Nephron (organoid): ENCODE measurements at regions not wholly inside any gene's neighbourhood (a gene's known extent, or its start where the extent isn't known, plus 50 kb on each side); places are given as distances from the start of the nearest gene placed in this dataset.
"Not testable (repeated sequence)": the region's sequence is repeated elsewhere in the genome, so short reads cannot be mapped to it uniquely, and the experiment has no call there.

Source experiments
- H3K27ac Mint-ChIP-seq, 3 experiments: 2 replicates each; pipeline ENCODE4 v1.8.0; 2020; ENCODE audit warnings: mixed read lengths in 3 of 3, mild to moderate bottlenecking in 2 of 3, moderate library complexity in 1 of 3
- H3K27me3 Mint-ChIP-seq: 2 replicates; pipeline ENCODE4 v1.8.0; 2021; ENCODE audit warnings: low read depth, mild to moderate bottlenecking, moderate library complexity, mixed read lengths
- H3K36me3 Mint-ChIP-seq: 2 replicates; pipeline ENCODE4 v1.8.0; 2020; ENCODE audit warnings: low read depth, mixed read lengths
- H3K4me1 Mint-ChIP-seq: 2 replicates; pipeline ENCODE4 v1.8.0; 2020; ENCODE audit warnings: mixed read lengths
- H3K4me3 Mint-ChIP-seq, 3 experiments: 2 replicates each; pipeline ENCODE4 v1.8.0; 2020; ENCODE audit warnings: mild to moderate bottlenecking in 3 of 3, mixed read lengths in 3 of 3, moderate library complexity in 2 of 3
- H3K9me3 Mint-ChIP-seq: 2 replicates; pipeline ENCODE4 v1.8.0; 2020; ENCODE audit warnings: mixed read lengths
- CTCF ChIP-seq, 3 experiments: fragments of 200-600 bp; sonication (generic); IDR thresholded peaks; one replicate each; pipeline ENCODE4 v1.5.0; 2021; ENCODE audit warnings: antibody characterized with exemption in 3 of 3; ENCODE audit not compliant: unreplicated experiment in 3 of 3

DNA sequence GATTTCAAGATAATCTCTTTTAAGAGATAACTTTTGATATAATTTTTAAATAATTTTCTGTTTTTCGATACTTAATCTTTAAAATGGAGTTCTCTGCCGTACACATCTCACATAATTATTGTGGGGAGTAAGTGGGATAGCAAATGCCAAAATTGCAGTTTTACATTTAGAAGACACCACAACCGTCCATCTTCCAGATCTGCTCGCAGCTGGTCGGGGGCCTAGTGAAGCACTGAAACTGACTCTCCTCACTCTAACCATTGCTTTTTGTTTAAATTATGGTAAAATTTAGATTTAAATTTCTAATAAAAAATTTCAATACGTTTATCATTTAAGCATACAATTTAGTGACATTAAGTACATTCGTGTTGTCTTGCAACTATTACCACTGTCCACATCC lies 94.2 kb downstream of the PRR15 start:
- H3K4me1 Mint-ChIP-seq: no peaks in the 10 kb centered on the region
- H3K9me3 Mint-ChIP-seq: no peaks in the 10 kb centered on the region
- H3K36me3 Mint-ChIP-seq: no peaks in the 10 kb centered on the region
- no peaks in the 10 kb centered on the region for H3K27me3 Mint-ChIP-seq
- H3K27ac Mint-ChIP-seq: no peak overlapping the region
- H3K4me3 Mint-ChIP-seq: no peak overlapping the region
- TF ChIP-seq CTCF (IDR thresholded peaks at IDR 0.05; ENCODE audit: unreplicated experiment in 3 of 3): no peak

GRCh38 chr7:29659213-29659612 lies 95.6 kb downstream of the PRR15 start:
- H3K4me1 Mint-ChIP-seq, H3K9me3 Mint-ChIP-seq, H3K27ac Mint-ChIP-seq, H3K27me3 Mint-ChIP-seq, H3K36me3 Mint-ChIP-seq, H3K4me3 Mint-ChIP-seq: not testable (repeated sequence)

- H3K4me1 Mint-ChIP-seq: not testable (repeated sequence)
Observed at GRCh38 chr7:29662899-29663298, 99.3 kb downstream of the PRR15 start.

GRCh38 chr7:29664999-29665398 lies 101.4 kb downstream of the PRR15 start:
- H3K36me3 Mint-ChIP-seq, H3K27me3 Mint-ChIP-seq, H3K9me3 Mint-ChIP-seq, H3K4me1 Mint-ChIP-seq, H3K4me3 Mint-ChIP-seq, H3K27ac Mint-ChIP-seq: not testable (repeated sequence)

More at GRCh38 chr7:29662899-29663298, 99.3 kb downstream of the PRR15 start:
- not testable (repeated sequence) for H3K36me3 Mint-ChIP-seq, H3K9me3 Mint-ChIP-seq, H3K27me3 Mint-ChIP-seq, H3K4me3 Mint-ChIP-seq, H3K27ac Mint-ChIP-seq

GRCh38 chr7:29667096-29667669 lies 103.5 kb downstream of the PRR15 start:
- not testable (repeated sequence) for H3K4me3 Mint-ChIP-seq, H3K27ac Mint-ChIP-seq, H3K36me3 Mint-ChIP-seq, H3K9me3 Mint-ChIP-seq, H3K27me3 Mint-ChIP-seq, H3K4me1 Mint-ChIP-seq

GRCh38 chr7:29671286-29671685 lies 107.7 kb downstream of the PRR15 start:
- not testable (repeated sequence) for H3K27me3 Mint-ChIP-seq, H3K9me3 Mint-ChIP-seq, H3K4me1 Mint-ChIP-seq, H3K4me3 Mint-ChIP-seq, H3K36me3 Mint-ChIP-seq
- peak overlapping the region in 2 of 3 experiments; percentile 14 to 33 for H3K27ac Mint-ChIP-seq

GRCh38 chr7:29673635-29674034 lies 110.0 kb downstream of the PRR15 start:
- not testable (repeated sequence) for H3K4me1 Mint-ChIP-seq, H3K4me3 Mint-ChIP-seq, H3K27ac Mint-ChIP-seq, H3K36me3 Mint-ChIP-seq, H3K9me3 Mint-ChIP-seq, H3K27me3 Mint-ChIP-seq

GRCh38 chr7:29674626-29675025 lies 111.0 kb downstream of the PRR15 start:
- H3K4me1 Mint-ChIP-seq, H3K27ac Mint-ChIP-seq, H3K36me3 Mint-ChIP-seq, H3K4me3 Mint-ChIP-seq, H3K9me3 Mint-ChIP-seq, H3K27me3 Mint-ChIP-seq: not testable (repeated sequence)

DNA sequence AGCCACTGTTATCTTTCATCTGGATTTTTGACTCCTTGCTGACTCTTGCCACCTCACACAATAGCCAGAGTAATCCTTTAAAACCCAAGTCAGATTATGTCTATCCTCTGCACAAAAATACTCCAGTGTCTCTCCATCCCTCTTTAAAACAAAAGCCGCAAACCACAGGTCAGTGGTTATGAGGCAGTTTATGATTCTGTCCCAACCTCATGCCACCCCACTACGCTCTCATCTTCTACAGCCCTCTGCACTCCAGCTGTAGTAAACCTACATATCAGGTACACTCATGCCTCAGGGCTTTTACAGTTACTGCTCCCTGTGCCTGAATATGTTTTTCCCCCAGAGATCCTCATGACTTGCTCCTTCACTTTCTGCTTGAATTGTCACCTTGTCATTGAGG lies 113.6 kb downstream of the PRR15 start:
- not testable (repeated sequence) for H3K4me3 Mint-ChIP-seq, H3K27me3 Mint-ChIP-seq, H3K36me3 Mint-ChIP-seq, H3K9me3 Mint-ChIP-seq, H3K27ac Mint-ChIP-seq
- H3K4me1 Mint-ChIP-seq: peaks cover 14% of the 10 kb centered on the region

- not testable (repeated sequence) for H3K4me3 Mint-ChIP-seq
Observed at GRCh38 chr7:29679963-29680362, 116.3 kb downstream of the PRR15 start.

GRCh38 chr7:29680601-29681000 lies 117.0 kb downstream of the PRR15 start:
- H3K27ac Mint-ChIP-seq, H3K36me3 Mint-ChIP-seq, H3K9me3 Mint-ChIP-seq, H3K27me3 Mint-ChIP-seq: not testable (repeated sequence)
- peak overlapping the region; percentile 27 to 47 (median 32) for H3K4me3 Mint-ChIP-seq
- peaks cover 18% of the 10 kb centered on the region for H3K4me1 Mint-ChIP-seq

More at GRCh38 chr7:29679963-29680362, 116.3 kb downstream of the PRR15 start:
- H3K4me1 Mint-ChIP-seq: peaks cover 18% of the 10 kb centered on the region
- not testable (repeated sequence) for H3K27me3 Mint-ChIP-seq, H3K27ac Mint-ChIP-seq, H3K36me3 Mint-ChIP-seq, H3K9me3 Mint-ChIP-seq

DNA sequence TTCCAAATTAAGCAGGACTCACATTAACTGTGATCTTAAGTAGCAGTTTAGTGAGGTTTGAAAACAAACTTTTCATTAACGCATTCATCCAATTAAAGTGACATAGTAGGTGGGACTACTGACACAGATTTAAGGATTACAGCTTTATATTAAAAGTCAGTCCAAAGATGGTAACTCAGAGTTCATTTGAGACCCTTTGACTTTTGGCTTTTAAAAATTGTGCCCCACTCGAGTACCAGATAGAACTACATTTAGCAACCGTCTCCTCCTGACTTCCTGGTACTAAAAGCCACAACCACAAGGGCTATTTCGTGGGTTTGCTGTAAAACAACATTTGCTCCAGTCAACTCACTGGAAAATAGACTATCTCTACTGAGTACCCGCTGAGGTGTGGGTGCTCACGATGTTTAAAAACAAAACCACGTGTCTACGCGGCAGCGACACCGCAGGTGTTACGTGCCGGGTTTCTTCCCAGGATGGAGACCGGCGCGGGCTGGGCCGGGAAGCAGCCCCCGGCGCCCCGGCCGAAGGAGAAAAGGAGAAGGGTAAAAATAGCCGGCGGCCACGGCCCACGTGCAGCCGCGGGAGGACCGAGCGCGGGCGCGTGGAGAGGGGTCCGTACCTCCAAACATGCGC lies 120.6 kb downstream of the PRR15 start:
- H3K27ac Mint-ChIP-seq: peak overlapping the region in 2 of 3 experiments; percentile 79 to 84
- not testable (repeated sequence) for H3K36me3 Mint-ChIP-seq, H3K27me3 Mint-ChIP-seq, H3K9me3 Mint-ChIP-seq
- H3K4me1 Mint-ChIP-seq: peaks cover 22% of the 10 kb centered on the region
- H3K4me3 Mint-ChIP-seq: peak overlapping the region; percentile 89 to 93 (median 90)
